Right lobe of liver (tissue), 4 donors: ENCODE measurements at regions not wholly inside any gene's neighbourhood (a gene's known extent, or its start where the extent isn't known, plus 50 kb on each side); places are given as distances from the start of the nearest gene placed in this dataset.

Source experiments
- CTCF ChIP-seq, 4 donors: fragments of 200-600 bp in 3 of 4; fragments of 450-650 bp in 1 of 4; IDR thresholded peaks; one replicate each; pipeline versions ENCODE4 v1.5.1 to v1.8.0; 2016 to 2022; ENCODE audit warnings: antibody characterized with exemption in 4 of 4, mild to moderate bottlenecking in 2 of 4
- POLR2A ChIP-seq: fragments of 450-650 bp; IDR thresholded peaks from one replicate; pipeline ENCODE4 v1.6.1; 2017; ENCODE audit warnings: antibody characterized with exemption, mild to moderate bottlenecking
- donor health status: DM: no; HTN: no; CAD: no.
- donor health status: DM: no; HTN: no; CAD: no.
- donor health status: DM: no; HTN: yes; CAD: no.

DNA sequence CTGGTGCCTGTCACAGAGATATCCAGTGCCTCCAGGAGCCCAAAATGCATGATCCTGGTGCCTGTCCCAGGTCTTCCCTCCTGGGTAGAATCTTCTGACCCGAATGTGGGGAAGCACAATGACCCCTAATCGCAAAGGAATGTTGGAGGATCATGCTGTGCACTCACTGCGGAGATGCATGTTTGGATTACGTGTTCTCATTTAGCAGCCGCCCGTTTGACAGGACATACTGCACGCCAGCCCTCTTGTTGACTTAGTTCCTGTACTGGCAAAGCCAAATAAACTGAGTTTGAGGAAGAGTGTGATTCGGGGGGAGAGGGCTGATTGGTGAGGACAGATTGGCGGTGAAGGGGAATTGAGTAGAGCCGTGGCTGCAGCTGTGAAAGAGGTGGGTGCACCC lies 85.9 kb upstream of the SIM2 start:
- TF ChIP-seq POLR2A (no peak), CTCF (IDR thresholded peaks at IDR 0.05) (no peak)
